Ishikawa (cell line): ENCODE measurements at regions not wholly inside any gene's neighbourhood (a gene's known extent, or its start where the extent isn't known, plus 50 kb on each side); places are given as distances from the start of the nearest gene placed in this dataset.

Experiments used
- CEBPB ChIP-seq: IDR thresholded peaks from 2 replicates; pipeline ENCODE4 v1.6.1; 2012
- CREB1 ChIP-seq: IDR thresholded peaks from 2 replicates; pipeline ENCODE4 v1.6.1; 2012; ENCODE audit warnings: low read depth
- EGR1 ChIP-seq: IDR thresholded peaks from 2 replicates; pipeline ENCODE4 v1.6.1; 2012
- EP300 ChIP-seq: IDR thresholded peaks from 2 replicates; pipeline ENCODE4 v1.6.1; 2012; ENCODE audit warnings: borderline replicate concordance
- FOXM1 ChIP-seq: IDR thresholded peaks from 2 replicates; pipeline ENCODE4 v1.6.1; 2012; ENCODE audit warnings: low read depth, borderline replicate concordance
- MAX ChIP-seq: IDR thresholded peaks from 2 replicates; pipeline ENCODE4 v1.6.1; 2012
- NFIC ChIP-seq: IDR thresholded peaks from 2 replicates; pipeline ENCODE4 v1.6.1; 2012
- RAD21 ChIP-seq: IDR thresholded peaks from 2 replicates; pipeline ENCODE4 v1.6.1; 2012; ENCODE audit warnings: low read depth
- REST ChIP-seq: IDR thresholded peaks from 2 replicates; pipeline ENCODE4 v1.6.1; 2012; ENCODE audit warnings: low read depth, mild to moderate bottlenecking
- TAF1 ChIP-seq: IDR thresholded peaks from 2 replicates; pipeline ENCODE4 v1.6.1; 2012; ENCODE audit warnings: low read depth, mild to moderate bottlenecking
- TCF12 ChIP-seq: IDR thresholded peaks from 2 replicates; pipeline ENCODE4 v1.6.1; 2012; ENCODE audit warnings: low read depth
- TEAD4 ChIP-seq: IDR thresholded peaks from 2 replicates; pipeline ENCODE4 v1.6.1; 2012
- USF1 ChIP-seq: IDR thresholded peaks from 2 replicates; pipeline ENCODE4 v1.6.1; 2012
- YY1 ChIP-seq: IDR thresholded peaks from 2 replicates; pipeline ENCODE4 v1.6.1; 2012; ENCODE audit warnings: low read depth
- ZBTB7A ChIP-seq: IDR thresholded peaks from 2 replicates; pipeline ENCODE4 v1.6.1; 2012; ENCODE audit warnings: low read depth

GRCh38 chr14:53237488-53237887 lies 84.4 kb upstream of the DDHD1 start:
- TF ChIP-seq MAX (no peak), EGR1 (no peak), TAF1 (no peak), YY1 (no peak), TCF12 (no peak), RAD21 (no peak), NFIC (no peak), FOXM1 (no peak), CREB1 (no peak), TEAD4 (no peak), EP300 (no peak), USF1 (no peak), ZBTB7A (no peak), CEBPB (no peak), REST (no peak)

GRCh38 chr14:53236708-53237107 lies 83.6 kb upstream of the DDHD1 start:
- TF ChIP-seq EP300 = no peak
- no peak for TF ChIP-seq TAF1
- no peak for TF ChIP-seq RAD21
- no peak for TF ChIP-seq USF1

GRCh38 chr14:53231171-53231570 lies 78.0 kb upstream of the DDHD1 start:
- no peak for TF ChIP-seq CREB1
- TF ChIP-seq REST = no peak
- TF ChIP-seq EP300 = no peak
- no peak for TF ChIP-seq RAD21
- TF ChIP-seq TEAD4 = no peak

- TF ChIP-seq USF1 (no peak), TEAD4 (no peak), ZBTB7A (no peak), MAX (no peak), CEBPB (no peak), NFIC (no peak)
These were observed 75.8 kb upstream of the DDHD1 start for GRCh38 chr14:53228966-53229365.

- TF ChIP-seq EP300 = no peak
- no peak for TF ChIP-seq REST
- TF ChIP-seq CREB1 = no peak
- no peak for TF ChIP-seq EGR1
- TF ChIP-seq YY1 = no peak
- TF ChIP-seq CEBPB = no peak
- TF ChIP-seq NFIC = no peak
- no peak for TF ChIP-seq TCF12
- no peak for TF ChIP-seq MAX
- TF ChIP-seq TEAD4 = no peak
- TF ChIP-seq FOXM1 = no peak
- no peak for TF ChIP-seq ZBTB7A
- TF ChIP-seq USF1 = no peak
These were observed 74.1 kb upstream of the DDHD1 start for GRCh38 chr14:53227154-53227718.
